CD4-positive, CD25-positive, alpha-beta regulatory T cell (primary cell): ENCODE measurements at regions not wholly inside any gene's neighbourhood (a gene's known extent, or its start where the extent isn't known, plus 50 kb on each side); places are given as distances from the start of the nearest gene placed in this dataset.

ENCODE experiments used
- ATAC-seq, 2 donors: fragments of 150-1000 bp; cut with Tn5 transposase; one replicate each; pipeline ENCODE4 v1.10.0; 2021; ENCODE audit warnings: low read depth in 2 of 2, moderate number of reproducible peaks in 2 of 2, moderate library complexity in 1 of 2
- DNase-seq, 3 donors: peaks; one replicate each; pipeline versions ENCODE4 v3.0.0 to v3.0.0-alpha.2; 2012 to 2022; ENCODE audit warnings: mixed read lengths in 1 of 3
- H3K27ac ChIP-seq: one replicate; pipeline ENCODE4 v1.7.0; 2013; ENCODE audit warnings: mild to moderate bottlenecking, low read length; ENCODE audit not compliant: insufficient read depth, poor library complexity, severe bottlenecking
- H3K27me3 ChIP-seq: one replicate; pipeline ENCODE4 v1.7.0; 2013; ENCODE audit warnings: low read length; ENCODE audit not compliant: control insufficient read depth, insufficient read depth
- H3K36me3 ChIP-seq: one replicate; pipeline ENCODE4 v1.7.0; 2013; ENCODE audit warnings: mild to moderate bottlenecking, low read length, moderate library complexity; ENCODE audit not compliant: control insufficient read depth, insufficient read depth
- H3K4me1 ChIP-seq: 2 replicates; pipeline ENCODE4 v1.7.0; 2013; ENCODE audit warnings: mild to moderate bottlenecking, low read length; ENCODE audit not compliant: insufficient read depth, control insufficient read depth, poor library complexity, severe bottlenecking
- H3K4me3 ChIP-seq: one replicate; pipeline ENCODE4 v1.7.0; 2013; ENCODE audit warnings: low read depth, mild to moderate bottlenecking, low read length, moderate library complexity
- H3K9me3 ChIP-seq, 2 experiments: 1 replicate in 1 of 2; 2 replicates in 1 of 2; pipeline ENCODE4 v1.7.0; 2013; ENCODE audit warnings: low read length in 2 of 2, mild to moderate bottlenecking in 1 of 2, moderate library complexity in 1 of 2; ENCODE audit not compliant: control insufficient read depth in 2 of 2
- H3K27ac Mint-ChIP-seq, 3 donors: one replicate each; pipeline ENCODE4 v1.8.0; 2020 to 2022; ENCODE audit warnings: mild to moderate bottlenecking in 3 of 3, mixed read lengths in 3 of 3, moderate library complexity in 2 of 3
- H3K27me3 Mint-ChIP-seq: one replicate; pipeline ENCODE4 v1.8.0; 2022; ENCODE audit warnings: mild to moderate bottlenecking, mixed read lengths
- H3K36me3 Mint-ChIP-seq: one replicate; pipeline ENCODE4 v1.8.0; 2020; ENCODE audit warnings: mixed read lengths
- H3K4me1 Mint-ChIP-seq, 4 donors: one replicate each; pipeline ENCODE4 v1.8.0; 2020 to 2022; ENCODE audit warnings: mixed read lengths in 4 of 4, mild to moderate bottlenecking in 1 of 4
- H3K4me3 Mint-ChIP-seq, 4 donors: one replicate each; pipeline ENCODE4 v1.8.0; 2020 to 2022; ENCODE audit warnings: mild to moderate bottlenecking in 4 of 4, mixed read lengths in 4 of 4, moderate library complexity in 3 of 4
- H3K9me3 Mint-ChIP-seq, 7 donors: one replicate each; pipeline ENCODE4 v1.8.0; 2020 to 2022; ENCODE audit warnings: mixed read lengths in 7 of 7, mild to moderate bottlenecking in 3 of 7, moderate library complexity in 2 of 7

- Histone ChIP-seq H3K36me3 (no peaks in the 10 kb centered on the region), H3K9me3 (no peaks in the 10 kb centered on the region), H3K4me3 (no peak overlapping the region), H3K4me1 (no peaks in the 10 kb centered on the region), H3K27me3 (no peaks in the 10 kb centered on the region), H3K27ac (no peak overlapping the region)
- Mint-ChIP-seq H3K27me3 (no peaks in the 10 kb centered on the region), H3K4me1 (no peaks in the 10 kb centered on the region), H3K27ac (no peak overlapping the region), H3K36me3 (no peaks in the 10 kb centered on the region), H3K4me3 (no peak overlapping the region), H3K9me3 (peaks cover 0 to 10% (median 3%) of the 10 kb centered on the region in 7 donors)
- DNase-seq (no peak), ATAC-seq (no peak)
Measured at GRCh38 chr18:39464006-39464405, 1898.4 kb upstream of the CELF4 start.

DNA sequence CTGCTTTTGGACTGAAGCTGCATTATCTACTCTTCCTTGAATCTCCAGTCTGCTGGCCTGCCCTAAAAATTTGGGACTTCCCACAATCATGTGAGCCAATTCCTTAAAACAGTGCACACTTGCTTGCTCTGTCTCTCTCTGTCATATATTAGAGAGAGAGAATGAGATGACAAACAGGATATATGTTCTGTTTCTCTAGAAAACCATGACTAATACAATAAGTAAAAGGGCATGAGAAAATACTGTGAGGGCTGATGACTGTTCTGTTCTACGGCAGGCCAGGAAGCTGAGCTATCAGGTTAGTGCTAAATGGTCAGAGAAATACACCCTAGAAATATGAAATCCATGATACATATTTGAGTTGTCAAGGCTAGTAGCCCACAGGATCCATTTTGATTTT is 1896.8 kb upstream of the CELF4 start:
- Histone ChIP-seq H3K27me3 (no peaks in the 10 kb centered on the region), H3K36me3 (no peaks in the 10 kb centered on the region), H3K4me1 (no peaks in the 10 kb centered on the region), H3K9me3 (no peaks in the 10 kb centered on the region), H3K4me3 (no peak overlapping the region), H3K27ac (no peak overlapping the region)
- no peaks in the 10 kb centered on the region for H3K36me3 Mint-ChIP-seq
- no peaks in the 10 kb centered on the region for H3K27me3 Mint-ChIP-seq
- DNase-seq (no peak), ATAC-seq (no peak)
- no peak overlapping the region for H3K27ac Mint-ChIP-seq
- no peak overlapping the region for H3K4me3 Mint-ChIP-seq
- peaks cover 0 to 11% (median 4%) of the 10 kb centered on the region in 7 donors for H3K9me3 Mint-ChIP-seq
- H3K4me1 Mint-ChIP-seq, result peaks cover 0 to under 1% (median 0%) of the 10 kb centered on the region in 4 donors

DNA sequence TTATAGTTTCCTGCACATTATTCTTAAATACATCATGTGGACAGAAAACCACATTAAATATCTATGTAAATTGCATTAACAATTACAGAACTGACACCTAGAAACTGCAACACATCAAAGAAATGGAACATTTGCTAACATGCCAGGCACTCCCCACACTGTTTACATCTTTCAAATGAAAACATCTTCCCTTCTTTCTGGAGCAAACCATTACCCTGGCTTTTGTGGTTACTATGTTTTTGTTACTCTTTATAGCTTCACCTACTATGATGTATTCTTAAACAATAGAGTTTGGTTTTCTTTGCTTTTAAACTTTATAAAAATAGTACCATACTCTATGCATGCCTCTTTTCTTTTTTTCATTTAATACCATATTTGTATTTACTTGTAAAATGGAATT is 1894.5 kb upstream of the CELF4 start:
- no peak for DNase-seq
- H3K9me3 Mint-ChIP-seq, result peaks cover 2 to 12% (median 5%) of the 10 kb centered on the region in 7 donors
- no peaks in the 10 kb centered on the region for H3K4me1 ChIP-seq

GRCh38 chr18:39455285-39455684 is 1889.7 kb upstream of the CELF4 start:
- Histone ChIP-seq H3K4me3 (no peak overlapping the region), H3K36me3 (no peaks in the 10 kb centered on the region), H3K27me3 (no peaks in the 10 kb centered on the region), H3K27ac (no peak overlapping the region), H3K4me1 (no peaks in the 10 kb centered on the region), H3K9me3 (no peaks in the 10 kb centered on the region)
- H3K36me3 Mint-ChIP-seq, result no peaks in the 10 kb centered on the region
- H3K27me3 Mint-ChIP-seq, result no peaks in the 10 kb centered on the region
- DNase-seq (no peak), ATAC-seq (no peak)
- H3K4me1 Mint-ChIP-seq, result peaks cover 0 to 5% (median 0%) of the 10 kb centered on the region in 4 donors
- no peak overlapping the region for H3K27ac Mint-ChIP-seq
- H3K9me3 Mint-ChIP-seq, result peaks cover 2 to 10% (median 4%) of the 10 kb centered on the region in 7 donors
- no peak overlapping the region for H3K4me3 Mint-ChIP-seq

More for the DNA sequence above, 1894.5 kb upstream of the CELF4 start:
- no peak for ATAC-seq
- Histone ChIP-seq H3K4me3 (no peak overlapping the region), H3K36me3 (no peaks in the 10 kb centered on the region), H3K27me3 (no peaks in the 10 kb centered on the region), H3K9me3 (no peaks in the 10 kb centered on the region), H3K27ac (no peak overlapping the region)
- Mint-ChIP-seq H3K4me1 (peaks cover 0 to 5% (median 0%) of the 10 kb centered on the region in 4 donors), H3K36me3 (no peaks in the 10 kb centered on the region), H3K4me3 (no peak overlapping the region), H3K27ac (no peak overlapping the region), H3K27me3 (no peaks in the 10 kb centered on the region)

- H3K36me3 ChIP-seq, result no peaks in the 10 kb centered on the region
- Mint-ChIP-seq H3K4me1 (peaks cover 0 to 5% (median 0%) of the 10 kb centered on the region in 4 donors), H3K27ac (no peak overlapping the region), H3K27me3 (no peaks in the 10 kb centered on the region), H3K36me3 (no peaks in the 10 kb centered on the region), H3K4me3 (no peak overlapping the region), H3K9me3 (peaks cover 2 to 9% (median 4%) of the 10 kb centered on the region in 7 donors)
- no peak overlapping the region for H3K4me3 ChIP-seq
- no peaks in the 10 kb centered on the region for H3K27me3 ChIP-seq
- no peaks in the 10 kb centered on the region for H3K4me1 ChIP-seq
- DNase-seq (no peak), ATAC-seq (no peak)
- no peaks in the 10 kb centered on the region for H3K9me3 ChIP-seq
- H3K27ac ChIP-seq, result no peak overlapping the region
Measured at GRCh38 chr18:39454866-39455265, 1889.3 kb upstream of the CELF4 start.

DNA sequence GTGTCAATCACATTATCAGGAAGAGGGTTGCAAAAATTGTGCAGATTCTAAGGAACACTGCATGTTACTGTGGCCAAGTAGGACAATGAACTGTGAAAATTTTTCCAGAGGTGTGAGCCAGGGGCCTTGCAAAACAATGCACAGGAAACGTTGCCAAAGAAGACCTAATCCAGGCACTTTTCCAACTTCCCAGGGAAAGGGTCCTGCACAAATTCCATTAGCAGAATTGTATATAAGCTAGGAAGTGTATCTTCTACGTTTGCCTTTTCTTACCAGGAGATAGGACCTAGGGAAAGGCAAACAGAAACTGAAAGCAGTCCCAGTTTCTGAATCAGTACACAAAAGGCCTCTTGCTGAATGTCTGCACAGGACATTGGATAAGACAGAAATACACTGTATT is 1888.3 kb upstream of the CELF4 start:
- H3K36me3 ChIP-seq, result no peaks in the 10 kb centered on the region
- H3K27me3 ChIP-seq, result no peaks in the 10 kb centered on the region
- Mint-ChIP-seq H3K27ac (peak overlapping the region in 2 of 3 donors; percentile 59 to 64), H3K27me3 (no peaks in the 10 kb centered on the region), H3K9me3 (peaks cover 2 to 9% (median 5%) of the 10 kb centered on the region in 7 donors), H3K4me3 (no peak overlapping the region), H3K36me3 (no peaks in the 10 kb centered on the region), H3K4me1 (peaks cover 0 to 5% (median 0%) of the 10 kb centered on the region in 4 donors)
- H3K9me3 ChIP-seq, result no peaks in the 10 kb centered on the region
- DNase-seq, result no peak
- ATAC-seq, result no peak
- H3K4me1 ChIP-seq, result no peaks in the 10 kb centered on the region
- no peak overlapping the region for H3K4me3 ChIP-seq
- no peak overlapping the region for H3K27ac ChIP-seq

DNA sequence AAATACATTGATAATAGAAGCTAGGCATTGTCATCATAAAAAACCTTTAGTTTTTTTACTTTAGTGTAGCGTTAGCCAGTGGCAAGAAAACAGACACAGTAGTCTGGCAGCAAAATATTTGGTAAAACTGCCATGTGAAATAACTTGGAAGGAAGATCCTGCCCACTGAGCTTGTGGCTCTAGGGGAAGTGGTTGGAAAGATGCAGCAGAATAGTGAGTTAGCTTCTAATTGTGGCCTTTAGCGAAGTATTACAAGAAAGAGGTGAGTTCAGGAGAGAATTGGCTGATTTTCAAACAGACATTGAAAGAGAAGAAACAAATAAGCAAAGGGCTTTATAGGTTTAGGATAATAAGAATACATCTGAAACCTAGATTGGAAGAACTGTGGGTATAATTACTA is 1887.8 kb upstream of the CELF4 start:
- no peak for DNase-seq
- Mint-ChIP-seq H3K36me3 (no peaks in the 10 kb centered on the region), H3K27ac (peak overlapping the region in 1 of 3 donors; percentile 59), H3K4me3 (no peak overlapping the region), H3K27me3 (no peaks in the 10 kb centered on the region), H3K4me1 (peaks cover 0 to 5% (median 0%) of the 10 kb centered on the region in 4 donors), H3K9me3 (peaks cover 1 to 8% (median 5%) of the 10 kb centered on the region in 7 donors)
- H3K27ac ChIP-seq, result no peak overlapping the region
- H3K9me3 ChIP-seq, result no peaks in the 10 kb centered on the region
- no peak for ATAC-seq
- no peaks in the 10 kb centered on the region for H3K36me3 ChIP-seq
- no peaks in the 10 kb centered on the region for H3K4me1 ChIP-seq
- H3K4me3 ChIP-seq, result no peak overlapping the region
- H3K27me3 ChIP-seq, result no peaks in the 10 kb centered on the region

GRCh38 chr18:39450958-39451357 is 1885.4 kb upstream of the CELF4 start:
- ATAC-seq, result no peak
- H3K4me3 Mint-ChIP-seq, result no peak overlapping the region
- no peaks in the 10 kb centered on the region for H3K27me3 ChIP-seq

More at GRCh38 chr18:39450958-39451357, 1885.4 kb upstream of the CELF4 start:
- Histone ChIP-seq H3K4me3 (no peak overlapping the region), H3K27ac (no peak overlapping the region), H3K36me3 (no peaks in the 10 kb centered on the region), H3K9me3 (no peaks in the 10 kb centered on the region), H3K4me1 (no peaks in the 10 kb centered on the region)
- H3K27ac Mint-ChIP-seq, result no peak overlapping the region
- no peaks in the 10 kb centered on the region for H3K27me3 Mint-ChIP-seq
- H3K9me3 Mint-ChIP-seq, result peaks cover 4 to 22% (median 10%) of the 10 kb centered on the region in 7 donors
- no peaks in the 10 kb centered on the region for H3K4me1 Mint-ChIP-seq
- DNase-seq, result no peak
- H3K36me3 Mint-ChIP-seq, result no peaks in the 10 kb centered on the region
